Astrocyte (in vitro differentiated cells and primary cell): ENCODE measurements at regions not wholly inside any gene's neighbourhood (a gene's known extent, or its start where the extent isn't known, plus 50 kb on each side); places are given as distances from the start of the nearest gene placed in this dataset.

ENCODE experiments used
- DNase-seq: peaks from one replicate; pipeline ENCODE4 v3.0.0-alpha.2; 2010; ENCODE audit warnings: low read depth
- FAIRE-seq: peaks from 2 replicates; lab custom pipeline; 2011; peaks lifted over from hg19 to GRCh38; lab: Jason Lieb, UNC
- H2AFZ ChIP-seq: 2 replicates; pipeline ENCODE4 v1.6.0; 2012; ENCODE audit warnings: low read depth, low read length, inconsistent platforms
- H3K27ac ChIP-seq: 2 replicates; pipeline ENCODE4 v1.5.1; 2011; ENCODE audit warnings: low read depth, low read length, inconsistent platforms
- H3K27me3 ChIP-seq: 2 replicates; pipeline ENCODE4 v1.6.0; 2011; ENCODE audit warnings: low read length, inconsistent platforms; ENCODE audit not compliant: insufficient read depth
- H3K36me3 ChIP-seq: 2 replicates; pipeline ENCODE4 v1.5.1; 2011; ENCODE audit warnings: low read length, inconsistent platforms; ENCODE audit not compliant: insufficient read depth
- H3K4me1 ChIP-seq: 2 replicates; pipeline ENCODE4 v1.5.1; 2011; ENCODE audit warnings: low read length, inconsistent platforms; ENCODE audit not compliant: insufficient read depth
- H3K4me2 ChIP-seq: 2 replicates; pipeline ENCODE4 v1.6.0; 2012; ENCODE audit warnings: low read length, inconsistent platforms
- H3K4me3 ChIP-seq: 2 replicates; pipeline ENCODE4 v1.5.1; 2011; ENCODE audit warnings: low read depth, mild to moderate bottlenecking, low read length, inconsistent platforms; ENCODE audit not compliant: insufficient read depth
- H3K79me2 ChIP-seq: 2 replicates; pipeline ENCODE4 v1.6.0; 2012; ENCODE audit warnings: mild to moderate bottlenecking, low read length, inconsistent platforms; ENCODE audit not compliant: insufficient read depth
- H3K9ac ChIP-seq: 2 replicates; pipeline ENCODE4 v1.6.0; 2012; ENCODE audit warnings: mild to moderate bottlenecking, low read length, inconsistent platforms
- H3K9me3 ChIP-seq: 2 replicates; pipeline ENCODE4 v1.5.1; 2012; ENCODE audit warnings: low read depth, mild to moderate bottlenecking, low read length, inconsistent platforms; ENCODE audit not compliant: insufficient read depth
- H4K20me1 ChIP-seq: 2 replicates; pipeline ENCODE4 v1.6.0; 2012; ENCODE audit warnings: low read length, inconsistent platforms; ENCODE audit not compliant: insufficient read depth
- H3K27ac Mint-ChIP-seq: one replicate; pipeline ENCODE4 v1.8.0; 2021; ENCODE audit warnings: mild to moderate bottlenecking, mixed read lengths; ENCODE audit not compliant: unreplicated experiment
- H3K27me3 Mint-ChIP-seq: one replicate; pipeline ENCODE4 v1.8.0; 2021; ENCODE audit warnings: low read depth, mixed read lengths; ENCODE audit not compliant: unreplicated experiment
- H3K36me3 Mint-ChIP-seq: one replicate; pipeline ENCODE4 v1.8.0; 2021; ENCODE audit warnings: low read depth, mixed read lengths; ENCODE audit not compliant: unreplicated experiment
- H3K4me1 Mint-ChIP-seq: one replicate; pipeline ENCODE4 v1.8.0; 2021; ENCODE audit warnings: low read depth, mixed read lengths; ENCODE audit not compliant: unreplicated experiment
- H3K4me3 Mint-ChIP-seq: one replicate; pipeline ENCODE4 v1.8.0; 2021; ENCODE audit warnings: mild to moderate bottlenecking, moderate library complexity, mixed read lengths; ENCODE audit not compliant: unreplicated experiment
- H3K9me3 Mint-ChIP-seq: one replicate; pipeline ENCODE4 v1.8.0; 2021; ENCODE audit warnings: mild to moderate bottlenecking, mixed read lengths; ENCODE audit not compliant: unreplicated experiment
- EZH2 ChIP-seq: IDR thresholded peaks from 2 replicates; pipeline ENCODE4 v1.6.1; 2012; ENCODE audit warnings: mild to moderate bottlenecking, low read length, inconsistent platforms; ENCODE audit not compliant: insufficient read depth
- TF ChIP-seq, protein P1 (sequence below): IDR thresholded peaks from 2 replicates; pipeline ENCODE4 v1.5.1; 2011; ENCODE audit warnings: low read depth, mild to moderate bottlenecking, inconsistent platforms, low read length, moderate library complexity; ENCODE audit not compliant: insufficient read depth

- Histone ChIP-seq H3K4me2 (no peak overlapping the region), H3K9me3 (no peaks in the 10 kb centered on the region)
Measured at GRCh38 chr2:142435847-142436246, 305.0 kb upstream of the LRP1B start.

GRCh38 chr2:142426064-142426463 lies 295.2 kb upstream of the LRP1B start:
- H3K9me3 ChIP-seq, result no peaks in the 10 kb centered on the region
- no peak overlapping the region for H3K4me3 Mint-ChIP-seq
- no peak overlapping the region for H3K27ac ChIP-seq
- no peaks in the 10 kb centered on the region for H3K79me2 ChIP-seq
- H3K4me2 ChIP-seq, result no peak overlapping the region
- H2AFZ ChIP-seq, result no peak overlapping the region
- H3K4me3 ChIP-seq, result no peak overlapping the region
- H3K9ac ChIP-seq, result no peak overlapping the region
- FAIRE-seq, result no peak
- no peaks in the 10 kb centered on the region for H4K20me1 ChIP-seq
- no peaks in the 10 kb centered on the region for H3K36me3 Mint-ChIP-seq
- H3K4me1 Mint-ChIP-seq, result no peaks in the 10 kb centered on the region
- no peak for DNase-seq
- TF ChIP-seq, protein P1, sequence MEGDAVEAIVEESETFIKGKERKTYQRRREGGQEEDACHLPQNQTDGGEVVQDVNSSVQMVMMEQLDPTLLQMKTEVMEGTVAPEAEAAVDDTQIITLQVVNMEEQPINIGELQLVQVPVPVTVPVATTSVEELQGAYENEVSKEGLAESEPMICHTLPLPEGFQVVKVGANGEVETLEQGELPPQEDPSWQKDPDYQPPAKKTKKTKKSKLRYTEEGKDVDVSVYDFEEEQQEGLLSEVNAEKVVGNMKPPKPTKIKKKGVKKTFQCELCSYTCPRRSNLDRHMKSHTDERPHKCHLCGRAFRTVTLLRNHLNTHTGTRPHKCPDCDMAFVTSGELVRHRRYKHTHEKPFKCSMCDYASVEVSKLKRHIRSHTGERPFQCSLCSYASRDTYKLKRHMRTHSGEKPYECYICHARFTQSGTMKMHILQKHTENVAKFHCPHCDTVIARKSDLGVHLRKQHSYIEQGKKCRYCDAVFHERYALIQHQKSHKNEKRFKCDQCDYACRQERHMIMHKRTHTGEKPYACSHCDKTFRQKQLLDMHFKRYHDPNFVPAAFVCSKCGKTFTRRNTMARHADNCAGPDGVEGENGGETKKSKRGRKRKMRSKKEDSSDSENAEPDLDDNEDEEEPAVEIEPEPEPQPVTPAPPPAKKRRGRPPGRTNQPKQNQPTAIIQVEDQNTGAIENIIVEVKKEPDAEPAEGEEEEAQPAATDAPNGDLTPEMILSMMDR, result no peak
- no peak for TF ChIP-seq EZH2
- H3K4me1 ChIP-seq, result no peaks in the 10 kb centered on the region
- no peak overlapping the region for H3K27ac Mint-ChIP-seq
- H3K27me3 ChIP-seq, result no peaks in the 10 kb centered on the region
- no peaks in the 10 kb centered on the region for H3K9me3 Mint-ChIP-seq
- no peaks in the 10 kb centered on the region for H3K36me3 ChIP-seq
- H3K27me3 Mint-ChIP-seq, result no peaks in the 10 kb centered on the region

More at GRCh38 chr2:142435847-142436246, 305.0 kb upstream of the LRP1B start:
- FAIRE-seq, result no peak
- Mint-ChIP-seq H3K4me3 (no peak overlapping the region), H3K27ac (no peak overlapping the region), H3K27me3 (no peaks in the 10 kb centered on the region), H3K4me1 (no peaks in the 10 kb centered on the region), H3K36me3 (no peaks in the 10 kb centered on the region), H3K9me3 (no peaks in the 10 kb centered on the region)
- TF ChIP-seq EZH2, result no peak
- TF ChIP-seq, protein P1, result no peak
- no peaks in the 10 kb centered on the region for H3K36me3 ChIP-seq
- no peak overlapping the region for H3K27ac ChIP-seq
- H3K9ac ChIP-seq, result no peak overlapping the region
- H4K20me1 ChIP-seq, result no peaks in the 10 kb centered on the region
- DNase-seq, result no peak
- H2AFZ ChIP-seq, result no peak overlapping the region
- no peaks in the 10 kb centered on the region for H3K79me2 ChIP-seq
- H3K4me1 ChIP-seq, result no peaks in the 10 kb centered on the region
- no peaks in the 10 kb centered on the region for H3K27me3 ChIP-seq
- H3K4me3 ChIP-seq, result no peak overlapping the region

DNA sequence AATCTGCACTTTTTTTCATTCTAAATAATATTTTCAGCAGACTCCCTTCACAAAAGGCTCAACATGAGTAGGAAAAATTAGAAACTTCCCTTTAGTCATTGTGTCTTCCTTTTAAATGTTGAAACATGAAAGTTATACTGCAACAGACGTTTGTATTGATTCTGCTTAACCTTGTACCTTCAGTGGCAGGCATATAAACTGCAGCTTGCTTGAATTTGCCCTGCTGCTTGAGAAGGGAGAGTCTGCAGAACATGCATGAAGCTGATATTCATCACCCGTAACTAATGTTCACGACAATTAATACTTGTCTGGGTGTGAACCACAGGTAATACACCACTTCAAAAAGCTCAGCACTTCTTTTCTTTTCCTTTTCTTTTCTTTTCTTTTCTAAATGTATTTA lies 294.7 kb upstream of the LRP1B start:
- H3K27ac ChIP-seq, result no peak overlapping the region
- no peak for TF ChIP-seq EZH2
- TF ChIP-seq, protein P1, result no peak
- no peak overlapping the region for H3K4me3 ChIP-seq
- H3K4me2 ChIP-seq, result no peak overlapping the region
- H3K9me3 ChIP-seq, result no peaks in the 10 kb centered on the region
- no peaks in the 10 kb centered on the region for H4K20me1 ChIP-seq
- no peaks in the 10 kb centered on the region for H3K27me3 Mint-ChIP-seq
- no peaks in the 10 kb centered on the region for H3K4me1 ChIP-seq
- FAIRE-seq (no peak), DNase-seq (no peak)
- no peak overlapping the region for H2AFZ ChIP-seq
- no peaks in the 10 kb centered on the region for H3K79me2 ChIP-seq
- no peak overlapping the region for H3K9ac ChIP-seq
- no peak overlapping the region for H3K27ac Mint-ChIP-seq
- H3K36me3 ChIP-seq, result no peaks in the 10 kb centered on the region
- no peaks in the 10 kb centered on the region for H3K36me3 Mint-ChIP-seq
- H3K9me3 Mint-ChIP-seq, result no peaks in the 10 kb centered on the region
- H3K4me3 Mint-ChIP-seq, result no peak overlapping the region
- H3K4me1 Mint-ChIP-seq, result no peaks in the 10 kb centered on the region
- no peaks in the 10 kb centered on the region for H3K27me3 ChIP-seq
